ENCODE measurements at regions not wholly inside any gene's neighbourhood (a gene's known extent, or its start where the extent isn't known, plus 50 kb on each side); places are given as distances from the start of the nearest gene placed in this dataset.

DNA sequence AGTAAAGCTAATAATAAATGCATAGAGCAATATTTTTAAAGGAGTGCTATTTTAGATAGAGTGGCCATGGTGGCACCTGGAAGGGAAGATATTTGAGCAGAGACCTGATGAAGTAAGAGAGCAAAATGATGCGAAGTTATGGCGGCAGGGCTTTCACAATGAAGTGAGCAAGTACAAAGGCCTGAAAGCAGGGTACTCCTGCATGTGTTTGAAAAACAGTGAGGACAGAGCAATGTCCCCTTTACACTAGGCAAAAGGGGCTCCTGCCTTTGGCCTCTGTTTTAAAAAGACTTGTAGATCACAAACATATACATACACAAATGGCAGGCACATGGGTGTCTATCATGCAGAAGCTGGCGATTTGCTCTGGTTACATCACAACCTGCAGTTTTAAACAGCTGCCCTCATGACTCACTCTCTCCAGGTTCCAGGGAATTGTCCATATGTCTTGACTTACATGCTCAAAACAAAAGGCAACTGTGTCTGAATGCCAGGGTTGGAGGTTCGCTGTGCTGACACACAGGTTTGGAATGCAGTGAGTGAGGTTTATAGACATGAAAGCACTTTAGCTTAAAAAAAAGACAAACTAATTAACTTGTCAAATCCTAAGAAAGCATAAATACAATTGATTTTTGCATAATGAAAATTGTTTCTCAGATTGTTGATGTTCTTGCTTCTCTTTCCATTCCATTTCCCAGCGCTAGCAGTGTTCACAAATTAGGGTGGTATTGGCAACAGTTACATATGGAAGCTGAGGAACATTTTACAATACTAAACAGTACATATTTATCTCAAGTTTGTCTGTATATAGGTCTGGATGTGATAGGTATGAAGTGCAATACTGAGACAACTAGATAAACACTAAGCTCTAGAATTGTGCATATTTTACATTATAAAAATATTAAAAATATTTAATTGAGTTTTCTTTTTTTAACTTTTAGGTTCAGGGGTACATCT, 313.9 kb downstream of the BARHL2 start:
- no peak for DNase-seq

- no peak for DNase-seq
Observed at GRCh38 chr1:90400131-90400530, 317.0 kb downstream of the BARHL2 start.

DNA sequence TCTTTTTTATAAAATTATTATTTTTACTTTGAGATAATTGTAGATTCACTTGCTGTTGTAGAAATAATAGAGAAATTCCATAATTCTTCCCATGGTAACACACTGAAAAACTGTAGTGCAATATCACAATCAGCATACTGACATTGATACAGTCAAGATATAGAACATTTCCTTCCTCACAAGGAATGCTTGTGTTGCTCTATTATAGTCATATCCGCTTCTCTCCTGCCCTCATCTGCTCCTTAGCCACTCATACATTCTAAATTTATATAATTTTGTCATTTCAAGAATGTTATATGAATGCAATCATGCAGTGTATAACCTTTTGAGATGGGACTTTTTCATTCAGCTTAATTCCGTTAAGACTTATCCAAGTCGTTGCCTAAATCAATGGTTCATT, 320.2 kb downstream of the BARHL2 start:
- no peak for DNase-seq

- no peak for DNase-seq
Observed at GRCh38 chr1:90394247-90394646, 322.9 kb downstream of the BARHL2 start.

GRCh38 chr1:90393025-90393424, 324.1 kb downstream of the BARHL2 start:
- no peak for DNase-seq

GRCh38 chr1:90391126-90391525, 326.0 kb downstream of the BARHL2 start:
- no peak for DNase-seq

DNA sequence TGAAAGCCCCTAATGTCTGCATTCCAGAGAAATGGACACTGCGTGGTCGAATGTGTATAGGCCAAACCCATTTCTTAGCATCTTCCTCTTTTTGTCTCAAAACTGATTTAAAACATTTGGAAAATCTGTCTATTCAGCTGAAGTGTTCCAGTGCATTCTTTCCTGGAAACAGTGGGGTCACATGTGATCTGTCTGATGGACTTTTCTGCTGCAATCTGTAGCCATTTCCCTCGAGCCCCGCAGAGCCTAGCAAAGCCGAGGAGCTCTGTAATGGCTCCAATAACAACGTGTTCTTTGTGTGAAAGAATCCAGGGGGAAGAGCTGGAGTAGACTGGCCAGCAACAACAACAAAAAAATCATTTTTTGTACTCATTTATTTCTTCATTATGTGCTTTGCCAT, 329.3 kb downstream of the BARHL2 start:
- no peak for DNase-seq

DNA sequence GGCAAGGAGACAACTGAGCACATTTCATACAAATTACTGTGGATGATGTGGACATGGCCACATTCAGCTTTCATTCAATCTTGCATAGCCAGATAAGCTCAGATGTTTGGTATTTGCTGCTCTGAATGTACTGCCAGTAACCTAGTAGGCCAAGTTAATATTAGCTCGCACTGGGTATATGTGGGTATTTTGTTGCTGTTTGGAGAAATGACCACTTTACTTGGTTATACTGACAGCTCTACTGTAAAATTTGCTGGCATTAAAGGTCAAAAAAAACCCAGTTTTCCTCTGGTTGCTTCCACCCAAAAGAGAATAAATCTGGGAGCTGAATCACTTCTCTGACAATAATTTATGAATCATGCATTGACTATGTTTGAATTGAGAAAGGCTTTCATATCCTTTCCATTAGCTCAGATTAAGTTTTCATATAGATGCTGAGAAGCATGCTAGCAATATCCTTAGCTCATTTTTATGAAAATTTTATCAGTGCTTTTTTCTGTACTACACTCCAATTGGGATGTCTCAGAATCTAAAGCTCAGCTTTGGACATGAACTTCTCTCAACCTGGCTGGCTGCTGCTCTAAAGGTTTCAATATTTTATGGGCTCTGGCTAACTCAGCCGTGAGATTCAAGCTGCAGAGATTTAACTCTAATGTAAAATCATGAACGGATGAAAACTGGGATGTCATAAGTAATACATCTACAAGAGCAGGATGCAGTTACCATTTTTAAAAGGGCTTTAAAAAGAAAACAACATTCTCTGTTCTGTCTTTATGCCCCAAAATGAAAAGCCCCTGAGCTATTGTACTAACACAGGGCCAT, 330.0 kb downstream of the BARHL2 start:
- DNase-seq, result no peak

- DNase-seq, result no peak
Observed at GRCh38 chr1:90384193-90384592, 332.9 kb downstream of the BARHL2 start.

DNA sequence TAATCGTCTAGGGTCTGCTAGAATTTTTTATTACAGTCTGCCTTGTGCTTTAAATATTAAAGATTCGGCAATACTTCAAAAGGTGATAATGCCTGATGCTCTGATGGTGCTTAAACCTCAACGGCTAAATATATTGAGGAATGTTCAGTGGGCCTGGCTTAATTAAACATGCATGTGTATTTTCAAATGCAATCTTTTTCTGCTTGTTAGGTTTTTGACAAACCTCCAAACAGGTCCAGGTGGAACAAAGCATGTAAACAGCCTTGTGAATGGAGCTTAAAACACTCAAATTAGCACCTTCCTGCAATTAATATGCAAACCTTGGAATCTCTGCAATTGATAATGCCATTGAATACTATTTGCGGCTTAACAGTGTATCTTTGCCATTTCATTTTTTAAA, 334.9 kb downstream of the BARHL2 start:
- no peak for DNase-seq

DNA sequence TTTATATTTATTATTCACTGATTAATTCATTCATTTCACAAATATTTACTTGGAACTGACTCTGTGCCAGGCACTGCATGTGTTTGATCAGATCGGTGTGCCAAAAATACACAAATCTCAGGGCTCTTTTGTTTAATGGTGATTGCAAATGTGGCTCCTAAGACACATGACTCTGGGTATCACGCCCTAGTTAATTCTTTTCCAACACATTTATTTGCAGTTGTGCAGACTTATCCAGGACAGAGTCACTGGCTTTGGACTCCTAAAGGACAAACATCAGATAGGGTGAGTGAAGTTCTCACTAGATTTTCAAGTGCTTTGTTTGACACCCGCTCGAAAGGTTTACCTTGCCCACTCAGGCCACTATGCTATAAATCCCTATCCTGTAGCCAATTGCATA, 335.5 kb downstream of the BARHL2 start:
- DNase-seq, result no peak

DNA sequence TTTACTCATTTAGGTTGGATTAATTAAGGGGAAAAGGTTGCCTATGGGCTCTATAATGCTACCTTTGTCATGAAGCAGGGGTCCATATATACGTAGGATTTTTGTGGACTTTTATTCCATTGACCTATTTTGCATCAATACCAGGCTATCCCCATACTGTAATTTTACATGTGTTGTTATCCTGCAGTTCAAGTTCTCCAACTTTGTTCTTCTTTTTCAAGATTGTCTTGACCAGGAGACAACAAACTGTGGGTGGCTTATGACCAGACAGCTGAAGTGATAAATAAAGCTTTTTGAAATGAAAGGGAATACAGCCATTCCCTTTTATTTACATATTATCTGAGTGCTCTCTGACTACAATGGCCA, 345.7 kb downstream of the BARHL2 start:
- no peak for DNase-seq

GRCh38 chr1:90370686-90371447, 346.2 kb downstream of the BARHL2 start:
- DNase-seq, result no peak

GRCh38 chr1:90362163-90362562, 354.9 kb downstream of the BARHL2 start:
- DNase-seq, result no peak

DNA sequence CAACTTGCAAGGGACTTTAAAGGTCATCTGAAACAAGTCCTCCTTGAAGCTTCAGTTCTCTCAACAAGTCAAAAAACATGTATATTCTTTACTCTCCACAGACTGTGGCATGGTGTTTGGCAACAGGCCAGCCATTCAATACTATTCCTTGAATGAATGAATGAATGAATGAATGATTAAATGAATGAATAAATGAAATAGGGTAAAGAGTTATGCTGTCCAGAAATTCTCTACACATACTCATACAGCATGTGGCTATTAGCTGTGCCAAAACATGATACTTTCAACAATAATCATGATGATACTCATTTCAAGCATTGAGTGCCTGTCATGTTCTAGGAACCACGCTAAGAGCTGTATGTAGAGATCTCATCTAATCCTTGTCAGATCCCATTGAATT, 356.1 kb downstream of the BARHL2 start:
- no peak for DNase-seq

- DNase-seq, result peak; percentile 12
Observed at GRCh38 chr1:90359994-90360393, 357.1 kb downstream of the BARHL2 start.

DNA sequence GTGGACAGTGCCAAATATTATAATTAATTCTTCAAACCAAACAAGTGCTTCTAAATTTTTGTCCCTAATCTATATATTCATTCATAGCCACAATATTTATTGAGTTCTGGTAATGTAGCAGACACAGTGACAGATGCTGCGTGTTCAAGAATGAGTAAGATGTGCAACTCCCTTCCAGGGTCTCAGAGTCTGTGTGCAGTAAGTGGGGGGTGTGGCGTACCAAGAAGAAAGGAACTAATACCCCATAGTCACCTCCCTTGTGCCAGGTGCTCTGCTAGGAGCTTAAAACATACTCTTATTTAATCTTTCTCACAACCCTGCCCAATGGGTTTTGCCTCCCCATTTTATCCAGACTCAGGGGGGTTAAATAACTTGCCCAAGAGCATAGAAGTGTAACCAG, 358.7 kb downstream of the BARHL2 start:
- DNase-seq, result no peak

- DNase-seq, result no peak
Observed at GRCh38 chr1:90357995-90358394, 359.1 kb downstream of the BARHL2 start.

DNA sequence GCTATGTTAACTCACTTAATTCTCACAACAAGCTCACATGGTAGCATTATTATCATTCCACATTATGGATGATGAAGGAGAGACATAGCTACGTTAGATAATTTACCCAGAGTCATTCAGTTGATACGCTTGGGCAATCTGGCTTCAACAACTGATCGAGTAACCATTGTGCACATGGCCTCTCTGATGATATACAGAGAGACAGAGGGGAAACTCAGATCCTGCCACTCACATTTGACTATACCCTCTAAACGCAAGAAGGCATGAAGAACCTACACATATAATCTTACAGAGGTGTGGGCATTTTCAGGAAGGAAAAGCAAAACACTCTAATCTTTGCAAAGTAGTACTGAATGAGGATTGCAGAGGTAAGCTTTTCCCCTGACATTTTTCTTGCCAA, 360.1 kb downstream of the BARHL2 start:
- DNase-seq, result no peak

DNA sequence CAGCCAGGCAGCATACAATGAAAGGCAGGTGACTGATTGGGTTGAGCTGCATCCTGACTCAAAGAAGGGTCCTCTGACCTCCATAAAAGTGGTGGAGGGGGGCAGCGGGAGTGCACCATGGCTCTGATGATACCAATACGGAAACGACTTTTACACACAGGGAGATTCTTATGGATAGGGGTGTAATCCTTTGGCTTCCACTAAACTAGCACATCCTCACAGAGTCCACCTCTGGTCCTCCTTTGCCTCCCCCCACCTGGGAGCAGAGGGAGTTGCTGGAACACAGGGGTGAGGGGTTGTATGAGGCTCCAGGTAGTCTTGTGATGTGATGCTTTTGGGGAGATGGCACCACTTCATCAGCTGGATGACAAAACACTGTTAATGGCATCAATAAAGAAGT, 361.0 kb downstream of the BARHL2 start:
- no peak for DNase-seq

DNA sequence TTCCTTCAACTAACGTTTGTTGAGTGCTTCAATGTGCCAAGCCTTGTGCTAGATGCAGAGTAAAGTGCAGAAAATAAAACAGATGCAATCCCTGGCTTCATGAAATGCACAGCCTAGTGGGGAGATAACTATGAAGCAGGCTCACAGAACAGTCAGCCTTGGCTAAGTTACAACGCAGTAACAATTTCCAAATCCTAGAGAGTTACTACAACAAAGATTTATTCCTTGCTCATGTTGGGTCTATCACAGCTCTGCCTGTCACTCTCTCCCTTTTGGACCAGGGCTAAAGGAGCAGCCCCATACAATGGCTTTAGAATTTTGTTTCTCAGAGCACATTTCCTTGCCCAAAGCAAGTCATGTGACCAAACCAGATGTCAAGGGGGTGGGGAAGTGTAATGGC, 359.8 kb downstream of the ZNF326 start:
- DNase-seq, result no peak

DNA sequence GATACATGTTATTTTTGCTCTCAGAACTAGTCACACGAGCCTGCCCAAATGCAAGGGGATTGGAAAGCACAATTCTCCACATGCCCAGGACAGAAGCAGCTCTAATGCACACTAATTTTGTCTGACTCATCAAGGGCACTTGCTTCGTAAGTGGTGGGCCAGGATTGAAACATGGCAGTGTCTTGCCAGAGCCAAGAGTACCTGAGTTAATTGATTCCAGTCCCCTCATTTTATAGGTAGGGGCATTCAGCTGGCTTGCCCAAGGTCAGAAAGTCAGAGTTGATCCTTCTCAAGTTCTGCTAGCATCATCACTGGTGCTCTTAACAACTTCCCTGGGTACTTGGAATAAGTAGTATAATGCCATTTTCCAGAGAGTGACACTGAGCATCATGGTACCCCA, 356.1 kb downstream of the ZNF326 start:
- DNase-seq, result no peak

DNA sequence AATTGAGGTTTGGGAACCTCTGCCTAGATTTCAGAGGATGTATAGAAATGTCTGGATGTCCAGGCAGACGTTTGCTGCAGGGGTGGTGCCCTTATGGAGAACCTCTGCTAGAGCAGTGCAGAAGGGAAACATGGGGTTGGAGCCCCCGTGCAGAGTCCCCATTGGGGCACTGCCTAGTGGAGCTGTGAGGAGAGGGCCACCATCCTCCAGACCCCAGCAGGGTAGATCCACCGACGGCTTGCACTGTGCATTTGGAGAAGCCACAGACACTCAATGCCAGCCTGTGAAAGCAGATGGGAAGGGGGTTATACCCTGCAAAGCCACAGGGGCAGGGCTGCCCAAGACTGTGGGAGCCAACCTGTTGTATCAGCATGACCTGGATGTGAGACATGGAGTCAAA, 354.6 kb downstream of the ZNF326 start:
- no peak for DNase-seq

All from right kidney (tissue), 1 donor.